Large intestine (tissue), 3 donors: ENCODE measurements at regions not wholly inside any gene's neighbourhood (a gene's known extent, or its start where the extent isn't known, plus 50 kb on each side); places are given as distances from the start of the nearest gene placed in this dataset.

Experiments
- DNase-seq, 2 donors: peaks; one replicate each; pipeline versions ENCODE4 v3.0.0 to v3.0.0-alpha.2; 2013
- H3K27ac ChIP-seq: one replicate; pipeline ENCODE4 v1.5.1; 2013; ENCODE audit warnings: low read length
- H3K27me3 ChIP-seq: 2 replicates; pipeline ENCODE4 v1.6.1; 2013; ENCODE audit warnings: low read length; ENCODE audit not compliant: control insufficient read depth, insufficient read depth
- H3K36me3 ChIP-seq: 2 replicates; pipeline ENCODE4 v1.6.1; 2013; ENCODE audit warnings: low read length; ENCODE audit not compliant: control insufficient read depth, insufficient read depth
- H3K4me1 ChIP-seq: one replicate; pipeline ENCODE4 v1.6.1; 2013; ENCODE audit warnings: low read length; ENCODE audit not compliant: control insufficient read depth, insufficient read depth
- H3K4me3 ChIP-seq: one replicate; pipeline ENCODE4 v1.5.1; 2013; ENCODE audit warnings: low read length
- H3K9me3 ChIP-seq: one replicate; pipeline ENCODE4 v1.6.1; 2013; ENCODE audit warnings: mild to moderate bottlenecking, low read depth, low read length, moderate library complexity; ENCODE audit not compliant: control insufficient read depth
- WGBS: methylation state at CpG from one replicate; pipeline ENCODE4 v1.1.5; 2013; ENCODE audit warnings: low lambda C conversion rate; ENCODE audit not compliant: insufficient coverage; 5-methylcytosine and 5-hydroxymethylcytosine counted together

- Histone ChIP-seq H3K36me3 (no peaks in the 10 kb centered on the region), H3K9me3 (no peaks in the 10 kb centered on the region), H3K27me3 (no peaks in the 10 kb centered on the region), H3K4me3 (no peak overlapping the region), H3K27ac (no peak overlapping the region), H3K4me1 (no peaks in the 10 kb centered on the region)
- DNase-seq, result no peak
- no CpG with 5 or more reads among the region's 6 CpGs for WGBS
Measured at GRCh38 chr15:46677491-46677890, 1039.8 kb upstream of the SEMA6D start.

- Histone ChIP-seq H3K4me3 (no peak overlapping the region), H3K27ac (no peak overlapping the region), H3K9me3 (no peaks in the 10 kb centered on the region), H3K4me1 (no peaks in the 10 kb centered on the region), H3K36me3 (no peaks in the 10 kb centered on the region), H3K27me3 (no peaks in the 10 kb centered on the region)
- 83% methylated on average over 1 of the region's 1 CpG for WGBS
- DNase-seq, result no peak
Measured at GRCh38 chr15:46681901-46682300, 1035.4 kb upstream of the SEMA6D start.

- H3K4me3 ChIP-seq, result no peak overlapping the region
- H3K27ac ChIP-seq, result no peak overlapping the region
- no CpG with 5 or more reads among the region's 5 CpGs for WGBS
- H3K27me3 ChIP-seq, result no peaks in the 10 kb centered on the region
- no peak for DNase-seq
- no peaks in the 10 kb centered on the region for H3K4me1 ChIP-seq
- H3K36me3 ChIP-seq, result no peaks in the 10 kb centered on the region
- H3K9me3 ChIP-seq, result no peaks in the 10 kb centered on the region
Measured at GRCh38 chr15:46682969-46683791, 1034.1 kb upstream of the SEMA6D start.

- H3K4me1 ChIP-seq, result no peaks in the 10 kb centered on the region
- WGBS, result no CpG with 5 or more reads among the region's 1 CpG
- no peak overlapping the region for H3K4me3 ChIP-seq
- no peak overlapping the region for H3K27ac ChIP-seq
- DNase-seq, result no peak
- no peaks in the 10 kb centered on the region for H3K36me3 ChIP-seq
- no peaks in the 10 kb centered on the region for H3K9me3 ChIP-seq
- no peaks in the 10 kb centered on the region for H3K27me3 ChIP-seq
Measured at GRCh38 chr15:46685096-46685495, 1032.2 kb upstream of the SEMA6D start.

DNA sequence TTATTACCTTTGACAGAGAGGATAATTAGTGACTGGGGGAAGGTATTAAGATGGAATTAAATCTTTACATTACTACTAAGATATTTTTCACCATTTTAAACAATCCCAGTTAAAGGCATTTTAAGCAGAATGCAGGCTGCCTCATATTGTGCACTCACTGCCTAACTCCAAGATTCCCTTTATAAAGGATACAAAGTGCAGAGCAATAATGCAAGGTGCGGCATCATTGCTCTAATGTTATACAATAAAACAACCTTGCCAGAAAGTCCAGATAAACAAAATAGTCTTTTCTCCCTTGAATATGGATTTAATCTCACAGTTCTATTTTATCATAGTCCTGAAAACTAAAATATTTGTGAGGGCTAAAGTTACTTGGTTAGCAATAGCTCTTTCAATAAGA is 1031.6 kb upstream of the SEMA6D start:
- Histone ChIP-seq H3K4me1 (no peaks in the 10 kb centered on the region), H3K4me3 (no peak overlapping the region), H3K36me3 (no peaks in the 10 kb centered on the region), H3K27me3 (no peaks in the 10 kb centered on the region), H3K27ac (no peak overlapping the region), H3K9me3 (no peaks in the 10 kb centered on the region)
- no CpG with 5 or more reads among the region's 1 CpG for WGBS
- no peak for DNase-seq

DNA sequence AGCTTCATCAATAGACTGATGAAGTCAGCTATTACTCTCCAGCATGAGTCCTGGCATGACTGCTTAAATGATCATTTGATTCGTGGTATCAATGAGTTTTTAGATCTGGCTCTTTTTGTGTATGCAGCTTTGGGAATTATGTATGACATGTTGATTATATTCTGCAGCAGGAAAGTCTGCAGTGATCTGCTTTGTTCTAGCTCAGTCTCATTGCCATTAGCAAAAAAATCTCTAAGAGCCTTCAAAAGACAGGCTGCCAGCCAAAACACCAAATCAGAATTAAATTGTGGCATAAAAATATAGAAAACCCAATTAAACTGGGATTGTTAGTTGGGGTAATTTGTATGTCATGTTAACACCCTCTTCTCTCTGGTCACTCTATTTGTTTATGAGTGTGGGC is 1021.0 kb upstream of the SEMA6D start:
- Histone ChIP-seq H3K36me3 (no peaks in the 10 kb centered on the region), H3K9me3 (no peaks in the 10 kb centered on the region), H3K27me3 (no peaks in the 10 kb centered on the region), H3K4me1 (no peaks in the 10 kb centered on the region), H3K4me3 (no peak overlapping the region), H3K27ac (no peak overlapping the region)
- WGBS, result no CpG with 5 or more reads among the region's 1 CpG
- DNase-seq, result no peak

DNA sequence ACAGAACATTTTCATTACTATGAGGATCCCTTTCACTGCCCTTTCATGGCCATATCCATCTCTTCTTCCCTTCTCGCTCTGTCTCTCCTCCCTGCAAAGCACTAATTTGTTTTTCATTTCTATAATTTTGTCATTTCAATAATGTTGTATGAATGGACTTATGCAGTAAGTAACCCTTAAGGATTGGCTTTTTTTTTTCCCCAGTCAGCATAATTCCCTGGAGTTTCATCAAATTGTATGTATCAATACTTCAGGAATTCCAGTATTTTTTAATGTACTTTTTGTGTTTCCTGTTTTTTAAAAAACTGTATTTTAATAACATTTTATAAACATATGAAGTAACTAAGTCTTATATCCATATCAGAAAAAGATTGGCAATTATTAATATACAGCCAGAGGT is 1016.0 kb upstream of the SEMA6D start:
- H3K9me3 ChIP-seq, result no peaks in the 10 kb centered on the region
- no peaks in the 10 kb centered on the region for H3K36me3 ChIP-seq
- no peak overlapping the region for H3K27ac ChIP-seq
- WGBS, result 80% methylated on average over 1 of the region's 1 CpG
- no peak overlapping the region for H3K4me3 ChIP-seq
- no peaks in the 10 kb centered on the region for H3K4me1 ChIP-seq
- DNase-seq, result no peak
- H3K27me3 ChIP-seq, result no peaks in the 10 kb centered on the region

- Histone ChIP-seq H3K9me3 (no peaks in the 10 kb centered on the region), H3K4me3 (no peak overlapping the region), H3K36me3 (no peaks in the 10 kb centered on the region), H3K27ac (no peak overlapping the region), H3K4me1 (no peaks in the 10 kb centered on the region), H3K27me3 (no peaks in the 10 kb centered on the region)
- DNase-seq, result no peak
- no CpG with 5 or more reads among the region's 4 CpGs for WGBS
Measured at GRCh38 chr15:46701896-46702295, 1015.4 kb upstream of the SEMA6D start.

DNA sequence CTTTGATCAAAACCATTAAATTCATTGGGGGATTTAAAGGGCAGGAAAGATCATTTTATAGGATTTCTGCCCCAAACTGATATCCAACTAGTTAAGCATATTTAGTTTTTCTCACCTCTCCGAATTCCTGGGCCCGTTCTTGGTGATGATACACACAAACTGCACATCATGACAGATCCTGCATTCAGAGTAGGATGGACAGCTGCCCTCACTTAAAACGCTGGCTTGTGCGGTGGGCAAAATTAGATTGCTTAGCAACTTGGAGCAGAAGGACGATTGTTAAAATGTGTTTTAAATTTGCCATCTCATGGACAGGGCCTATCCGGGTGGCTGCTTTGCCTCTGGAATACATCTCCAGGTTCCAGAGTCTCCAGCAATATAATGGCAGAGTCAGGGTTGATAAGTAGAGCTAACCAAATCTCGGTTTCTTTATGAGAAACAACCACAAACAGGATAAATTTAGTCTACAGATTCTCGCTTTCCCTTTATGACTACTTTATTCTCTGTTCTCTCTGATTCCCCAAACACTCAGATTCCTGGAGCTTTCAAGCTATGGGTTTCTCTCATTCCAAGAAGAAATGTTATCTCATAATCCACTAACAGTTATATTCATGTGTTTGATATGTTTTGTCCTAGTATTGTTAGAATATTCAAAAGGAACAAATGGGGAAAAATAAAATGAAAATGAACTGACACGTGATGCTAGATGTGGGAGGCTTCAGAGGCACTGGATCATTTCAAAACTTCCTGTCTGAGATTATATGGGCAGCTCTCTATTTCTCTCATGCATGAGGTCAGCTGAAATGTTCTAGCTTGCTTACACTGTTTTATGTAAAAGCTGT is 1014.1 kb upstream of the SEMA6D start:
- no peaks in the 10 kb centered on the region for H3K4me1 ChIP-seq
- no peak overlapping the region for H3K27ac ChIP-seq

DNA sequence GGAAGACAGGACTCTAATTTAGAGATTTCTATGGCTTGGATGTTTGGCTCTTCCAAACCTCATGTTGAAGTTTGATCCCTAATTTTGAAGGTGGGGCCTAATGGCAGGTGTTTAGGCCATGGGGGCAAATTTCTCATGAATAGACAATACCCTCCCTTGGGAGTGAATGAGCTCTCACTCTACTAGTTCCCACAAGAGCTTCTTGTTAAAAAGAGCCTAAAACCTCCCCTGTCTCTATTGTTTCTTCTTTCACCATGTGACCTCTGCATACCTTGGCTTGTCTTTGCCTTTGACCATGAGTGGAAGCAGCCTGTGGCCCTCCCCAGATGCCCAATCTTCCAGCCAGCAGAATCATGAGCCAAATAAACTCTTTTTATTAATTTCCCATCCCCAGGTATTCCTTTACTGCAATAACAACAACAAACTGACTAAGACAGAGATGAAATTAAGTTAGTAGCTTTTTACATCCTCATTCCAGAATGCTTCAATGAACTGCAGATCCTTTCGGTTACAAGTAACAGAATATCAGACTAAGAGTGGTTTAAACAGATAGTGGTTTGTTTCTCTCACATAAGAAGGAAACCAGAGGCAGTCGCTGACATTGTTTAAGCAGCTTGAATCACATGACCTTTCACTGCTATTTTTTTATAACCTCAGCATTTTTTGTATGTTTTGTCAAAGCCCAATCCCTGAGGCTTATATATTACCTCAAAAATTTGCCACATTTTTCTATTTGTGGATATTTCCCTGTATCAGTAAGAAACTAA is 1013.3 kb upstream of the SEMA6D start:
- H3K27me3 ChIP-seq, result no peaks in the 10 kb centered on the region
- H3K4me3 ChIP-seq, result no peak overlapping the region
- H3K4me1 ChIP-seq, result no peaks in the 10 kb centered on the region
- WGBS, result no CpG with 5 or more reads among the region's 2 CpGs
- H3K27ac ChIP-seq, result no peak overlapping the region
- no peaks in the 10 kb centered on the region for H3K9me3 ChIP-seq
- no peak for DNase-seq
- no peaks in the 10 kb centered on the region for H3K36me3 ChIP-seq

More for the DNA sequence above, 1014.1 kb upstream of the SEMA6D start:
- 100% methylated on average over 3 of the region's 9 CpGs for WGBS
- H3K4me3 ChIP-seq, result no peak overlapping the region
- no peaks in the 10 kb centered on the region for H3K27me3 ChIP-seq
- H3K36me3 ChIP-seq, result no peaks in the 10 kb centered on the region
- no peaks in the 10 kb centered on the region for H3K9me3 ChIP-seq
- no peak for DNase-seq
